ENCODE measurements at regions not wholly inside any gene's neighbourhood (a gene's known extent, or its start where the extent isn't known, plus 50 kb on each side); places are given as distances from the start of the nearest gene placed in this dataset.

GRCh38 chr5:5062525-5063302 is 77.4 kb upstream of the ADAMTS16 start:
- DNase-seq (ENCODE audit: low read depth) = no peak

DNA sequence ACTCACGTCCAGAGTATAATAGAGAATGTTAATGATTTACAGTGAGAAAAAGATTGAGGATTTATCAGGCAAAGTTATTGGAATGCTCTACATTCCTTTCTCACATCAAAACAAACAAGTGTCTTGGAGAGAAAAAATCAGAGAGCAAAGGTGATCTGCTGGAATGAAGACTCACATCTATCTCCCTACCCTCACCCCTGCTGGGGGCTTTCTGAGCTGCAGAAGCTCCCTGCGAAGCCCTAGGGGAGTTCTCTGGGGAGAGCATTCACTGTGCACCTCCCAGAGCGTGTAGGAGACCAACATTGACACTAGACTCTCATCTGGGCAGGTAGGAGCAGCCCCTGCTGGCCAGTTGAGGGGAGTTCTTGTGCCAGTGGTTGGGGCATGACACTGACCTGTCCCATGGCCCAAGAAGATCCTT is 76.6 kb upstream of the ADAMTS16 start:
- no peak for DNase-seq (ENCODE audit: low read depth)

DNA sequence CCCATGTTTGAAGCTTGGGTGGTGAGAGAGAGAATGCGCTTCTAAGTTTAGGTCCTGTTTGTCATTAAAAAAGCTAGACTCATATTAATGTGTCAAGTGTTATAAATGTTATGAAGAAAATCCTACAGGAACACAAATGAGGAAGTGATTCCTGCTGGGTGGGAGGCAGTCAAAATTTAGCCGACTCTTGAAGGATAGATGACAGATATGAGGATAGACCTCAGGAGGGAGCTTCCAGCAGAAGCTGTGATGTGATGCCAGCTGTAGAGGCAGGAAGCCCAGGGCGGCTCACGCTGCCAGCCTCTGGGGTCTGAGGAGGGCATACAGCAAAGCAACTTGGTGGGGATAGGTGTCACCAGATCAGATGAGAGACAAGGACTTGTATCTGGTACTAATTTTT is 74.7 kb upstream of the ADAMTS16 start:
- no peak for DNase-seq (ENCODE audit: low read depth)

DNA sequence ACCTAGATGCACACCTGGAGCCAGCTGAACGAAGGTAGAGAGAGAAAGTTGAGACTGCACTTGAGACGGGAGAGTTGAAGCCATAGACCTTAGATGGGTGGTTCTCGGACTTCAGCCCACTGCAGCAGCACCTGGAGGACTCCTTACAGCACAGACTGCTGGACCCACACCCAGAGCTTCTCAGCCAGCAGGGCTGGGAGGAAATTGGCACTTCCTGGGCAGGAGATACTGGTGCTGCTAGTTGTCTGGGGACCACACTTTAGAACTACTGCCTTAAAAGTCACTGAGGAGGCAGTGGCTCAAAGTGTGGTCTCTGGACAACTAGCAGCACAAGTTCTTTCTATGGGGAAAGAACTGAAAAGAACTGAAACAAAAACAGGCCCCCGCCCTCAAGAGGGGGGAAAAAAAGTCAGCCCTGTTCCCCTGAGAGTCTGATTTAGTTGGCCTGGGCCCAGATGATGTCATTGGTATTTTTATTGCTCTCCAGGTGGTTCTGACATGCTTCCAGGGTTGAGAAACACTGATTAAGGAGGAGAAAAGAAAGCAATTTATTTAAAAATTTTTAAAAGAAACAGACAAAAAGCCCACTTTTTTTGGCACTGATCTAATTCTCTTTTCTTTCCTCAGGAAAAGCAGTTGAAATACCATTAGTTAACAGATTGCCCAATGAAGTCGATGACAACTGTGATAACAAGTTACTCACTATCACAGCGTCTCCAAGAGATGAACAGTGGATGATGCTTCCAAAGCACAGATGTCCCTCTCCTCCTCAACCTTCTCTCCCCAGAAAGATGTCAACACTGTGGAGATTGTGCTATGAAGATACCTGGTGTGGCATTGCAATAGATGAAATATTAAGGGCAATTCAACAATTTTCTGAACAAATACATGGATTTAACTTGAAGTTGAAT is 73.6 kb upstream of the ADAMTS16 start:
- DNase-seq (ENCODE audit: low read depth) = no peak

GRCh38 chr5:5069851-5070250 is 70.3 kb upstream of the ADAMTS16 start:
- DNase-seq (ENCODE audit: low read depth) = no peak

GRCh38 chr5:5071554-5071953 is 68.6 kb upstream of the ADAMTS16 start:
- no peak for DNase-seq (ENCODE audit: low read depth)

GRCh38 chr5:5077236-5077635 is 62.9 kb upstream of the ADAMTS16 start:
- no peak for DNase-seq (ENCODE audit: low read depth)

- no peak for DNase-seq (ENCODE audit: low read depth)
Measured at GRCh38 chr5:5078009-5078897, 61.9 kb upstream of the ADAMTS16 start.

DNA sequence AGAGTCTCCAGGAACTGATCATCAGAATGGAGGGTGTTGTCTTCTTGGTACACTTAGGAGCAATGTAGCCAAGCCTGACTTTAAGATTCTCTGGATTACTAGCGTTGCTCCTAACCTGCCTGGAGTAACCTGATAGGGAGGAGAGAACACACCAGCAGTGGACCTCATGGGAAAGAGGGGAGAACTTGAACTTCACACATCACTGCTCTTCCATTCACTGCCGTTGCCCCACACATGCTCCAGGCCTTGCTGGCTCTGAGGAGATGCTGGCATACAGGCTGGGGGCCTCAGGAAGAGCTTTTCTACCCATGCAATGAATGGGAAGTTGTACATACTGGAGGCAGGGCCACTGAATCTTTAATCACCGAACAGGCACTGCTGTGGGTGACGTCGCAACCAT is 60.3 kb upstream of the ADAMTS16 start:
- no peak for DNase-seq (ENCODE audit: low read depth)

DNA sequence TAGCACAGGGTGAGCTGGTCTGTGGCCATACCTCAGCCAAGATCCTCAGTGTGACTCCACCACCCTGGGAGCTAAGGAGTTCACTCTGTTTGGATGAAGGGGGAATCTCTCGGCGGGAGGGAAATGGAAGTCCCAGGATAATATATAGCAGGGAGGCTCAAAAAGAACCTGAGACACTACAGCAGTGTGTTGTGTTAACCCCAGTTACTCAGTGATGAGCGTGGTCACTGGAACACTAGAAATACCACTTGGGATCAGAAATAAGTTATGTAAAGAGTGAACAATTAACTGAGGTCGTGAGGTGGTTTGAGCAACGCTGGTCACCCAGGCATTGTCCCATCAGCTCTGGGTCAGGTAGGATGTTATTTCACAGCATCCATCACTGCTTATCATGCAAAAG is 59.3 kb upstream of the ADAMTS16 start:
- no peak for DNase-seq (ENCODE audit: low read depth)

GRCh38 chr5:5085381-5085780 is 54.7 kb upstream of the ADAMTS16 start:
- no peak for DNase-seq (ENCODE audit: low read depth)

GRCh38 chr5:5089895-5090649 is 50.1 kb upstream of the ADAMTS16 start:
- no peak for DNase-seq (ENCODE audit: low read depth)
